Ovary (tissue), 7 donors: ENCODE measurements at regions not wholly inside any gene's neighbourhood (a gene's known extent, or its start where the extent isn't known, plus 50 kb on each side); places are given as distances from the start of the nearest gene placed in this dataset.
"Not testable (repeated sequence)": the region's sequence is repeated elsewhere in the genome, so short reads cannot be mapped to it uniquely, and the experiment has no call there.

Source experiments
- DNase-seq, 5 donors: peaks; one replicate each; pipeline ENCODE4 v3.0.0-alpha.2; 2019 to 2020
- H3K27ac ChIP-seq, 2 donors: fragments of 200-600 bp; one replicate each; pipeline versions ENCODE4 v1.5.1 to v1.8.0; 2019 to 2022
- H3K27me3 ChIP-seq: fragments of 200-600 bp; one replicate; pipeline ENCODE4 v1.8.0; 2022
- H3K36me3 ChIP-seq: fragments of 200-600 bp; sonication (generic); one replicate; pipeline ENCODE4 v1.5.1; 2019
- H3K4me1 ChIP-seq: one replicate; pipeline ENCODE4 v1.8.1; 2013; ENCODE audit warnings: mild to moderate bottlenecking, moderate library complexity; ENCODE audit not compliant: insufficient read depth
- H3K4me3 ChIP-seq: fragments of 200-600 bp; sonication (generic); one replicate; pipeline ENCODE4 v1.5.1; 2017
- H3K9me3 ChIP-seq, 2 donors: fragments of 200-600 bp in 1 of 2; sonication (generic) in 1 of 2; one replicate each; pipeline versions ENCODE4 v1.5.1 to v1.8.1; 2013 to 2019; ENCODE audit warnings: mild to moderate bottlenecking in 1 of 2, moderate library complexity in 1 of 2
- EP300 ChIP-seq: sonication (generic); formaldehyde crosslinking; IDR thresholded peaks from one replicate; pipeline ENCODE4 v1.6.1; 2017; ENCODE audit warnings: antibody characterized with exemption
- POLR2A ChIP-seq: fragments of 450-650 bp; IDR thresholded peaks from one replicate; pipeline ENCODE4 v1.6.1; 2017; ENCODE audit warnings: antibody characterized with exemption, mild to moderate bottlenecking, moderate library complexity
- WGBS, 3 donors: extraction: QIAGEN DNeasy Blood & Tissue Kit in 1 of 3; methylation state at CpG; one replicate each; pipeline versions ENCODE4 v1.1.5 to v1.1.7; 2013 to 2017; 5-methylcytosine and 5-hydroxymethylcytosine counted together
- intact Hi-C, 4 donors: fragments of 100-400 bp; cut with DNase I; formaldehyde crosslinking; loops; one replicate each; pipeline versions ENCODE4 v1.11.0 to v1.15.1; 2022 to 2023
- TF ChIP-seq, protein P1 (sequence below), 3 donors: fragments of 450-650 bp in 2 of 3; fragments of 200-600 bp in 1 of 3; IDR thresholded peaks; one replicate each; pipeline versions ENCODE4 v1.5.1 to v1.8.0; 2016 to 2022; ENCODE audit warnings: antibody characterized with exemption in 3 of 3, mild to moderate bottlenecking in 1 of 3
- donor health status: DM: no; HTN: no; CAD: no; lungs with moderate emphysema.
- donor health status: DM: no; HTN: no; CAD: no.
- donor health status: Bipolar disorder and iron deficiency.
- donor health status: DM: no; HTN: no; CAD: no.
- donor health status: DM: yes; HTN: yes; CAD: no.

DNA sequence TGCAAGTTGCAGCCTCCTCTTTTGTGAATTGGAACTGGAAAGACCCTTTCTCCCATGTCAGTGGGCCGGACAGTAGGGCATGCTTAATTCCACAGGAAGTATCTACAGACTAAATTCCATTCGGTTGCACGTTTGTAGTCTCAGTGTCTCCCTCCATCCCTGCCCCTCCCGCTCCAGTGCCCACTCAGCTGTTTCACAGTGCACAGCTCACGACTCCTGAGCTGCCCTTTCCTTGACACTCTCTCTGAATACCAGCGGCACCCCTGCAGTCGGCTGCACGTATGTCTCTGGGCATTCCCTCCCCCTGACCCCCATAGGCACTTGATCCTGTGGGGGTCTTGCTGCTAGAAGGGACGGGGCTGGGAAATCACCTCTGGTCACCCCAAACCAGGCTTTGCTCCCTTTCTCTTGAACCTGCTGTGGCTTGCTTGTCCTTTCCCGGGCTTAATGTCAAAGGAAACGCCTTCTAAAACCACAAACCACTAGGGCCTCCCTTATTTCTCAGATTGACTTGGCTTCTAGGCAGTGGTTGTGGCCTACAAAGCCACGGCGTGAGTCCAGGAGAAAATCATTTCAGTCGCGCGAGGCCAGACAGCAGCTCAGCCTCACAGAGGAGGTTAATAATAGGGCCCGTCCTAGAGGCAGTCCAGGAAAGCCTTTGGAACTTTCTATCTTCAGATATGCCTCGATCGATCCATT lies 365.3 kb upstream of the PROX1 start:
- DNase-seq, result no peak
- Histone ChIP-seq H3K36me3 (no peaks in the 10 kb centered on the region), H3K4me3 (no peak overlapping the region), H3K27me3 (no peaks in the 10 kb centered on the region), H3K27ac (no peak overlapping the region), H3K9me3 (no peaks in the 10 kb centered on the region), H3K4me1 (no peaks in the 10 kb centered on the region)
- TF ChIP-seq, protein P1, sequence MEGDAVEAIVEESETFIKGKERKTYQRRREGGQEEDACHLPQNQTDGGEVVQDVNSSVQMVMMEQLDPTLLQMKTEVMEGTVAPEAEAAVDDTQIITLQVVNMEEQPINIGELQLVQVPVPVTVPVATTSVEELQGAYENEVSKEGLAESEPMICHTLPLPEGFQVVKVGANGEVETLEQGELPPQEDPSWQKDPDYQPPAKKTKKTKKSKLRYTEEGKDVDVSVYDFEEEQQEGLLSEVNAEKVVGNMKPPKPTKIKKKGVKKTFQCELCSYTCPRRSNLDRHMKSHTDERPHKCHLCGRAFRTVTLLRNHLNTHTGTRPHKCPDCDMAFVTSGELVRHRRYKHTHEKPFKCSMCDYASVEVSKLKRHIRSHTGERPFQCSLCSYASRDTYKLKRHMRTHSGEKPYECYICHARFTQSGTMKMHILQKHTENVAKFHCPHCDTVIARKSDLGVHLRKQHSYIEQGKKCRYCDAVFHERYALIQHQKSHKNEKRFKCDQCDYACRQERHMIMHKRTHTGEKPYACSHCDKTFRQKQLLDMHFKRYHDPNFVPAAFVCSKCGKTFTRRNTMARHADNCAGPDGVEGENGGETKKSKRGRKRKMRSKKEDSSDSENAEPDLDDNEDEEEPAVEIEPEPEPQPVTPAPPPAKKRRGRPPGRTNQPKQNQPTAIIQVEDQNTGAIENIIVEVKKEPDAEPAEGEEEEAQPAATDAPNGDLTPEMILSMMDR (IDR thresholded peaks at IDR 0.05), result no peak
- TF ChIP-seq EP300, result no peak
- TF ChIP-seq POLR2A, result no peak
- intact Hi-C loops, result no loop called here
- 56 to 69% (median 59%) methylated on average over 19 of the region's 19 CpGs for WGBS, 3 donors

DNA sequence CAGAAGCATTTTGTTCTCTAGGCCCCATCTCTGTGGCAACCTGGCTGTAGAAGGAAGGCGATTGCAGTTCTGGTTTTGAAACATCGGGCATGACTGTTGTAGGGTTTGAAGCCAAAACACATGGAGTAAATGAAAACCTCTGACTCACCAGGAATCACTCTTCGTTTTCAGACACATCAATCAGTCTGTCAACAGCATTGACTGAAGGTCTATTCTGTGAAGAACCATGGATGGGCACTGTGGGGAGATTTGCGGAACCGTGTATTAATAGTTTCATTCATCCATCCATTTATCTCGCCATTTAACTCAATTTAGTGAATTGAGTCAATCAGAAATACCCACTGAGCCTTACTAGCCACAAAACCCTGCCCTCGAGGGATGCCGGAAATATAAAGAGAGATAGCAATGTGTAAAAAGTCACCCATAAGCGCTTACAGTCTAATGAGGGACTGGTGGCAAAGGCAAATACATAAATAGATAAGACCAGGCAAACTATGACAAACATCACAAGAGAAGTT lies 364.6 kb upstream of the PROX1 start:
- Histone ChIP-seq H3K4me3 (no peak overlapping the region), H3K27ac (no peak overlapping the region), H3K9me3 (no peaks in the 10 kb centered on the region), H3K27me3 (no peaks in the 10 kb centered on the region), H3K36me3 (no peaks in the 10 kb centered on the region), H3K4me1 (no peaks in the 10 kb centered on the region)
- TF ChIP-seq EP300 (no peak), POLR2A (no peak)
- TF ChIP-seq, protein P1 (IDR thresholded peaks at IDR 0.05), result no peak
- DNase-seq, result no peak
- intact Hi-C loops, result no loop called here
- WGBS, 3 donors, result 82 to 88% (median 86%) methylated on average over 9 of the region's 9 CpGs

DNA sequence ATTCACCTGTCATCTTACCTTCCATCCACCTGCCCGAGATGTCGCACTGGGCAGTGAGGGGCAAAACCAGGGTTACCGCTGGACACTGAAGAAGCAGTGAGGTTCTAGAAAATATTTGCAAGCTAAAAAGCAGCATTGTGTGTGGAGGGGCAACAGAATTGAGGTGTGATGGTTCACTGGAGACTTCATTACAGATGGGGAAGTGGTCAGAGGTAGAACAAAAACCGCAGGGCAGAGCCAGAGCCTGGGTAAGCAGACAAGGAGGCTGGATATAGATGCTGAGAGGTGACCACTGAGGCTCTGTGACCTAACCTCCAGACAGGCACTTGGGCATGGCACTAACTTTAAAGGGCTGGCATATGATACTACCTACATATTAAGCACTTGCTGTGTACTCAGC lies 363.9 kb upstream of the PROX1 start:
- no peak overlapping the region for H3K4me3 ChIP-seq
- no peaks in the 10 kb centered on the region for H3K9me3 ChIP-seq
- no peaks in the 10 kb centered on the region for H3K27me3 ChIP-seq
- no peak for DNase-seq
- H3K27ac ChIP-seq, result no peak overlapping the region
- intact Hi-C loops, result no loop called here
- TF ChIP-seq, protein P1 (IDR thresholded peaks at IDR 0.05), result no peak
- no peak for TF ChIP-seq POLR2A
- no peak for TF ChIP-seq EP300
- 72 to 95% (median 75%) methylated on average over 4 of the region's 4 CpGs for WGBS, 3 donors
- H3K36me3 ChIP-seq, result no peaks in the 10 kb centered on the region
- no peaks in the 10 kb centered on the region for H3K4me1 ChIP-seq

DNA sequence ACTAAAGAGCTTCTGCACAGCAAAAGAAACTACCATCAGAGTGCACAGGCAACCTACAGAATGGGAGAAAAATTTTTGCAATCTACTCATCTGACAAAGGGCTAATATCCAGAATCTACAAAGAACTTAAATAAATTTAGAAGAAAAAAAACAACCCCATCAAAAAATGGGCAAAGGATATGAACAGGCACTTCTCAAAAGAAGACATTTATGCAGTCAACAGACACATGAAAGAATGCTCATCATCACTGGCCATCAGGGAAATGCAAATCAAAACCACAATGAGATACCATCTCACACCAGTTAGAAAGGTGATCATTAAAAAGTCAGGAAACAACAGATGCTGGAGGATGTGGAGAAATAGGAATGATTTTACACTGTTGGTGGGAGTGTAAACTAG lies 351.0 kb upstream of the PROX1 start:
- H3K36me3 ChIP-seq, DNase-seq, H3K4me1 ChIP-seq, H3K9me3 ChIP-seq, H3K4me3 ChIP-seq, H3K27ac ChIP-seq, H3K27me3 ChIP-seq, intact Hi-C loops: not testable (repeated sequence)

DNA sequence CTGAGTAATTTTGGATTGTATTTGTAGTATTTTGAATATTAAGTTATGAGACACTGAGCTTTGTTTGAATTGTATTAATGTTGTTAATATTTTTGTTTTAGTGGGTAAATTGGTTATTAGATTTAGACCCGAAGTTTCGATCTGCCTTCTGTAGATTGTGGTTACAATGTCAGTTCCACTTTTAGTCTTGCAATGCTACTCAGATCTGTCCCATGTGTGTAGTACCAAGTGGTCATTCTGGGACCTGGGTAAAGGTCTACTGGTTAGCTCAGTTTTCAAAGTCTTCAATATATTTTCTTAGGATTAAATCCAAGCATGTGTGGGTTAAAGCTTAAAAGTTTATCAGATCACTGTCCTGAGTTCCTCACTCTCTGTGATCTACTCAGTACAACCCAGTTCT lies 346.5 kb upstream of the PROX1 start:
- Histone ChIP-seq H3K4me3 (no peak overlapping the region), H3K9me3 (no peaks in the 10 kb centered on the region), H3K36me3 (no peaks in the 10 kb centered on the region), H3K4me1 (no peaks in the 10 kb centered on the region), H3K27me3 (no peaks in the 10 kb centered on the region), H3K27ac (no peak overlapping the region)
- WGBS, 3 donors, result 87 to 92% (median 88%) methylated on average over 2 of the region's 2 CpGs
- intact Hi-C loops, result no loop called here
- TF ChIP-seq POLR2A (no peak), EP300 (no peak)
- TF ChIP-seq, protein P1 (IDR thresholded peaks at IDR 0.05), result no peak
- DNase-seq, result no peak
